Fibroblast of the conjunctiva (primary cell): ENCODE measurements at regions not wholly inside any gene's neighbourhood (a gene's known extent, or its start where the extent isn't known, plus 50 kb on each side); places are given as distances from the start of the nearest gene placed in this dataset.
A peak's percentile ranks its signal among the peaks of the same experiment; 100 is the strongest.
"Not testable (repeated sequence)": the region's sequence is repeated elsewhere in the genome, so short reads cannot be mapped to it uniquely, and the experiment has no call there.

Experiments used
- DNase-seq: peaks from one replicate; pipeline ENCODE4 v3.0.0-alpha.2; 2010; ENCODE audit warnings: low read depth

DNA sequence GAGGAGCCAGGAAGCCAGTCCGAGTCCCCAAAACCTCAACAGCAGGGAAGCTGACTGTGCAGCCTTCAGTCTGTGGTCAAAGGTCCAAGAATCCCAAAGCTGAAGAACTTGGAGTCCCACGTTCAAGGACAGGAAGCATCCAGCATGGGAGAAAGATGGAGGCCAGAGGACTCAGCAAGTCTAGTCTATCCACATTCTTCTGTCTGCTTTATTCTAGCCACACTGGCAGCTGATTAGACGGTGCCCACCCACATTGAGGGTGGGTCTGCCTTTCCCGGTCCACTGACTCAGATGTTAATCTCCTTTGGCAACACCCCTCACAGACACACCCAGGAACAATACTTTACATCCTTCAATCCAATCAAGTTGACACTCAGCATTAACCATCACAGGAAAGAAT lies 456.5 kb upstream of the TMEM132C start:
- DNase-seq, result not testable (repeated sequence)

- DNase-seq, result peak; percentile 26
Observed at GRCh38 chr12:127811988-127812387, 455.0 kb upstream of the TMEM132C start.

DNA sequence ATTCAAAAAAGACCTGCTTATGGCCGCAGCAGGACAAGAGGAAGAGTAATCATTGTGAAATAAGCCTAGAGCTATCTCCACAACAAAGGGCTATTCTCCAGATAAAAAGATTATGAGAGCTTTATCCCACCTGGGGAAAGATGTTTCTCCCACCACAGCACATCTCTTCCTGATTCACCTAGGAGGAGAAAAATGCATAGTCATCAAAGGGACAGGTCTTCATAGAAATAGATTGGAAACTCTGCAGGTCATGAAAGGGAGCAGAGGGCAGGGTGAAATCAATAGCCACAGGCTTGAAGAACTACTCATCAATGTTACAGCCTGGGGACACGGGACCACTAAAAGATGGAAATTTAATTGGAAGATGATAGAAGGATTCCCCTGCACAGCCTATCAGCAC lies 453.8 kb upstream of the TMEM132C start:
- DNase-seq, result no peak

- no peak for DNase-seq
Observed at GRCh38 chr12:127819056-127819455, 447.9 kb upstream of the TMEM132C start.

DNA sequence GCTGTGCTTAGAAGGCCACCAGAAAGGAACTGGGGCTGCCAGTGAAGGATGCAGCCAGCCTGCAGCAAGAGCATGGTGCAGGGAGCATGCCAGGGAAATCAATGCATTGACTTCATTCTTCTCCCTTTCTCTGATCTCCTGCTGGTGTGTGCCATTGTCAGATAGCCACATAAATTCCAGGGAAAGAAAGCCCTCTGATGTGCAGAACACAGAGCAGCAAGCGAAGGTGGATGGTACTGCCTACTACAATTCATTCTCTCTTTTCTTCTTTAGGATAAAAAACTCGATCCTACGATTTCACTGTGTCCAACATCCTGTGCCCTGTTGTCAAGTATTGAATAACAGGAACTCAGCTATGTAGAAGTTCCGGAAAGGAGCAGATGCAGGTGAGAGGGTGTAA lies 446.7 kb upstream of the TMEM132C start:
- DNase-seq, result no peak

DNA sequence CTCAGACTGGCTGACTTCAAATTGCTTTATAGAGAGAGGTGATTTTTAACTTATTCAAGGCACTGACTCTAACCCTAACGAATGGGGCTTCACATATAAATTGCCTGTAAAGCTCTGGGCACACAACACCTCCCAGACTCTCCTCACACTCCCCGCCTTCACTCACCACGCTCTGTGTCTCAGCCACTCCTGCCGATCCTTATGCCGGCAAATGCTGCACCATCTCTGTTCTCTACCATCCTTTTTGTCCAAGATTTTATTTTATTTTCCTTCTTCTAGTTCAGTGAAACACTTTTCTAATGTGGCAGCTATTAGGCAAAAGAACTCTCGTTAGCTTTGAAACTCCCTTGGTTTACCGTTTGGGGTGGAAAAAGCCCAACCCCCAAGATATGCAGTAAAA lies 446.1 kb upstream of the TMEM132C start:
- DNase-seq, result no peak

DNA sequence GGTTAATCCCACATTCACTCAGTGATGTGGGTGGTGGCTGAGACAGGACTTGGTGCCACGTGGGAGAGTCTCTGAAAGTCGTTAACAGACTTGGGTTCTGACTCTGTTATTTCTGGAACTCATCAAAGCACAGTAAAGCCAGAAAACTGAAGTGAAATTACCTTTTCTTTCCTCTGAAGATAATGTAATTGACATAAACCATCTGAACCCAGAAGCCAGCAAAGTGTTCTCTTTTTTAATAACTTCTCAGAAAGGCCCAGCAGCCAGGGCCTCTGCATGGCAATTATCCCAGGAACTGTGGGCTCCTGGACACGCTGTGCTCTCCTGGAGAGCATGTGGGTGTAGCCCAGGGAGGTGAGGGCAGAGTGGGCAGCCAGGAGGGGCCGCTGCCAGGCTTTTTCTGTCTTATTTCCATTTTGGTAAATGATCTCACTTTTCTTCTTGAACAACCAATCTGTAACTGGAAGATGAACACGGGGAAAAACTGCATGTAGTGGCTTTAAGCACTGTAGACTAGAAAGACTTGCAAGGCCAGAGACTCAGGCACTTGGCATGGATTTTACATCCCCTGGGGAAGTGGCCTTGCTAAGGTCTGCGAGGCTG lies 444.1 kb upstream of the TMEM132C start:
- no peak for DNase-seq

DNA sequence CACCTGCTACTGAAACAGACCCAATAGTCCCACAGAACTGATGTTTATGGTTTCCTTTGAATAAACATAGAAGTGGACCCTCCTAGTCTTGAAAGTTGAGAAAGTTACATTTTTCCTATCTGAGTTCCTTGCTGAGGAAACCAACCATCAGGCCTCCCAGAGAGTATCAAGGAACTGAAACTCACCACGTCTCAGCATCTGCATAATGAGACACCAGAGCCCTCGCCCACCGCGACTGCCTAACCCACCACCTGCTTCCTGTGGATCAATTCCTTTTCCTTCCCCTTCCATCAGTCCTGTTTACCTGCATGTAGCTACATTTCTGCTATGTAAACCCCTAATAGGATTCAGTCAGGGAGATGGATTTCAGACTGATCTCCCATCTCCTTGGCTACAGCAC lies 443.2 kb upstream of the TMEM132C start:
- no peak for DNase-seq

DNA sequence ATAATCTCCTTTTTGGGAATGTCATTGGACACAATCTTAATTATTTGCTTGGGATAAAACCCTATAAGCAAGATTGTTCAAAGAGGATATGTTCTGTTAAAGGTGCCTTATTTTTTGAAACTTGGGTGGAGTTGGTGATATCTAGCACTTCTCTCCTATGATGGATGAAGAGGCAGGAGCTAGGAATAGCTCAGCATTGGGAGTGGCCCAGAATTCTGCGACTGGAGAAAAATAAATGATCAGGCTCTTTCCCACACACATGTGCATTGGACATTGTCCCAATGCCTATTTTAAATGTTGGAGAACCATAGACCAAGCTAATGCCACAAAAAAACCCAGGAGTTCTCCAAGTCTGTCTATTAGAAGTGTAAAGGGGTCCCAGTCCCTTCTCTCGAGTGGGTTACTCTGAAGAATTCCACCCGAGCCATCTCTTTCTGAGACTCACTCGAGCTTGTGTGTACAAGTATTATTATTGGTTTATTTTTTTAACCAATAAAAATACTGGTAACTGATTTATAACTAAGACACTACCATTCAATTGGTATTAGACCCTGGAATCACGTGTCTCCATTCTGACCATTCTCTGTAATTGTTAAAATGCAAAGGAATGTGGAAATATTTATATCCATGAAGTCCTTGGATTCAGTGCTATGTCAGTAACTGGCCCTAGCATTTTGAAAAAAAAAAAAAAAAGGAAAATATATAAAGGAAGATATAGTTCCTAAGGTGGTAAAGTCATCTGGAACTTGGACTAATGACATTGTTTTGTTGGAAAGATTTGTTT lies 437.5 kb upstream of the TMEM132C start:
- no peak for DNase-seq

DNA sequence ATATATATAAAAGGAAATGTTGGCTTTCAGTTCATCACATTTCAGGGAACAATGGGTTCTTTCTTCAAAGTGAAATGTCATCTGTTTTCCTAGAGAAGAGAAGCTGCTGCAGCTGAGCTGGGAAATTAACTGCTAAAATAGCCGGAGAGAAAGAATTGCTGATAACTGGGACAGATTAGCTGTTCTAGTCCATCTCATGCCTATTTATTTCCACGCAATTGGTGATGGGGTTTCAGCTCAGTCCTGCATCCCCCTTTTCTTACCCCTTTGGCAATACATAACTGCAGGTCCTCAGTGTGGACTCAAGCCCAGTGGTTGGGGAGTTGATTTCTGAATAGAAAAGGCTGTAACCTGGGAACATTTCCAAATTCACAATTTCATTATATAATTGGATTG lies 436.9 kb upstream of the TMEM132C start:
- no peak for DNase-seq

GRCh38 chr12:127830730-127831129 lies 436.2 kb upstream of the TMEM132C start:
- no peak for DNase-seq

- DNase-seq, result no peak
Observed at GRCh38 chr12:127832172-127832571, 434.8 kb upstream of the TMEM132C start.

DNA sequence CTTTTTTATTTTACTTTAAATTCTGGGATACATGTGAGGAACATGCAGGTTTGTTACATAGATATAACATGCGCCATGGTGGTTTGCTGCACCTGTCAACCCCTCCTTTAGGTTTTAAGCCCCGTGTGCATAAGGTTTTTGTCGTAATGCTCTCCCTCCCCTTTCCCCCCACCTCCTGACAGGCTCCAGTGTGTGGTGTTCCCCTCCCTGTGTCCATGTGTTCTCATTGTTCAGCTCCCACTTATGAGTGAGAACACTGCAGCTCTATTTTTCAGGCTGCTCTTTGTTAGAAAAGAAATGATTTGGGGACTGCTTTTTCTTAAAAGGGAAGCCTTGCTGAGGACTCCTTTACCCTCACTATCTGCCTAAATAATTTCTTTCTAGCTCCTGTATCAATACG lies 430.2 kb upstream of the TMEM132C start:
- not testable (repeated sequence) for DNase-seq

DNA sequence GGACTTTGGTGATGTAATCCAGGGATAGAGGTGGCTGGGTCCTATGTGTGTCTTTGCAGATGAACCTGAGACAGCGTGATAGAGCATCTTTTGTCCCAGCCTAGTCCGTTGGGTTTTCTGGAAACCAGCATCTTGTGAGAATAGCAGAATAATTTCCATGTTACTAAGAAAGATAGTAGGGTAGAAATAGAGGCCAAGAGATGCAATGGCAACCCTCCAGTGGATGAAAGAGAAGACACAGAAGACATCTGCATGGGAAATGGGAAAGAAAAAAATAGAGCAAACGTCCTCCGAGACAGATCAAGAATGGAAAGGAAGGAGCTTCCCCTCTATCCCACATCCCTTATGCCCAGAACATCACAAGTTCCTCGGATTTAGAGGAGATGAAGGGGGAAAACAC lies 409.3 kb upstream of the TMEM132C start:
- DNase-seq, result no peak

DNA sequence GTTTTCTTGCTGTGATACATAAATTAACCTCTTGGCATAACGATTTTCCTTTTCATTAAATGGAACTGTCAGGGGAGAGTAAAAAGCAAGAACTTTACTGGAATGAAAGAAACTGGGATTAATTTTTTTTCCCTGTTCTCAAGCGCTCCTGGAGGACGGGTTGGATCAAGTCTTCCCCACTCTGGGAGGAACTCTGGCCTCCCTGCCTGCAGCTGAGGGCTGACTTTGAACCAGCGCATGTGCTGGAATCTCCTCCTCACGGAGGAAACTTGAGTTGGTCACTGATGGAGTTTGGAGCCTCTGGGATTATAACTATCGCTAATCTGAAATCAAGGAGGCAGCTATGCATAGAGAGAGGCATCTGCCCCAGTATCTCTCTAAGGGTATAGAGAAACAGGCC lies 406.4 kb upstream of the TMEM132C start:
- no peak for DNase-seq

GRCh38 chr12:127861406-127861805 lies 405.6 kb upstream of the TMEM132C start:
- no peak for DNase-seq

DNA sequence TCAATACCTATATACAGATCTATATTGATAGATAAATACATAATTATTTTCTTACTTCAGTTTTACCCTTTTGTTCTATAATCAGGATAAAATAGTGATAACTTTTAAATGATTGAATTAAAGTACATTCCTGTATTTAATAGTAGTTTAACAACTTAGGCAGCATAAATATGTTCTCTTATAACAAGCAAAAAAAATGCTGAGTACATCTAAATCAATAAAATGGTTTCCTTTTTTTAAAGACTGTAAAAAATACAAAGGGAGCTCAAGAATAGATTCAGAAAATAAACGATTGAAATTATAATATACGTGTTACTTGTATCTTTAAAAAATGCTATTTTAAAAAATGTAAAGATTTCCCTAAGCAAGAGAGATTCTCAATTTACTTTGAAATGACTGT lies 393.7 kb upstream of the TMEM132C start:
- DNase-seq, result no peak

DNA sequence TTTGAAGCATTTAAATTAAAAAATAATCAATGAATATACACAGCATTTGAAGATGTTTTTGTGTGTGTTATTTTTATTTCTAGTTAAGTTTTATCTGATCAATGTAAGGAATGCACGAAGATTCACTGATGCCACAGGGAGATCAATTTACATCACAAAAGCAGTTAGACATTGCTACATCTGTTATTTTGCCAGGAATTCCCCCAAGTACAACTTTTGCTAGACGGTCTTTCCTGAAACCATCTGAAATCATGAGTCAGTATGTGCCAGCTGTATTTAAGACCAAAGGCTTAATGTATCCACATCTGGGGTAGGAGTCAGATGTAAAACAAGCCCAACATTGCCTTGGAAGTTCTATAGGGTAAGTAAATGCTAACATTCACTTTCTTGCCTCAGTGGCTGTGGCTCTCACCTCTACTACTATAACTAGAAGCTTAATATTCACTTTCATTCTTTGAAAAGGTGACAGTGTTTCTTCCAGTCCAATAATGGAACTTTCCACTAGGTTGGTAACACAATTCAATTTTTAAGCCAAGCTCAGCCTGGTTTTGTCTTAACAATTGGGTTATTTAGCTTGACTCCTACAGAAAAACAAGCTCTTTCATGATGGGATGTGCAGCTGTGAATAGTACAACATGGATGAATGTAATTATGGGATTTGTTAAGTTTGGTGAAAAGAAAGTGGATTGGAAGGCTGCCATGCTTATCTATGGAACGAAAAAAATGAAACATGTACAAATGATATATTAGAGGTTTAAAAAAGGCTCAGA lies 385.4 kb upstream of the TMEM132C start:
- DNase-seq, result no peak

GRCh38 chr12:127883013-127883412 lies 384.0 kb upstream of the TMEM132C start:
- no peak for DNase-seq

DNA sequence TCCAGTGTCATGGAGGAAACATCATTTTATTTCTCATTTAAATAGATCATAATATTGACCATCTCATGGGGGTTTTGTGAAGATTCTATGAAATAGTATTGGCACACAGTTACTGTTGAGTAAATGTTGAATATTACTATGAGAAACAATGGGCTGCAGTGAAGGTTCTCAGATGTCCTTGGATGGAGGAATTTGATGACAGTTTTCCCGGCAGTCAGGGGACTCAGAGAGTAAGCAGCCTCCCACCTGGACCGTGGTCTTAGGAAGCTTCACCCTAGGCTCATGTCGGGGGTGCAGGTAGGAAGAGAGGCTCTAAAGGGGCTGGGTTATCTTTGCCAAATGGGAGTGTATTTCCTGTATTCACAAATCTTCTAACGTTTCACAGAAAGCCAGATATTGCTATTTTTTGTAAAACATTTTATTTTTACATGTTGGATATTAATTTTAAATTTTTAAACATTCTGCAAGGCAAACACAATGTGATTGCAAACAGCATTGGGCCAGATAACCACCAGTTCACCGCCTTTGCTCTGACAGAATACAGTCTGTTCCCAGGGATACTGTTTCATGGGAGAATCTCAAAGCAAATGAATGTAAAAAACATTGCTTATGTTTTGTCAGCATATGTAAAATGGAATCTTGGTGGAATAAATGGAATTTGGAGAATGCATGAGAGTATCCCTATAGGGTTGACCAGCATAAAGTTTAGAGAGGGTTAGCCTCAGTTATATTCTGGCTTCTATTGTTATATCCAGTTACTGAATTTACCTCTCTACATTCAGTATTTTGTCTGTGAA lies 380.8 kb upstream of the TMEM132C start:
- no peak for DNase-seq

DNA sequence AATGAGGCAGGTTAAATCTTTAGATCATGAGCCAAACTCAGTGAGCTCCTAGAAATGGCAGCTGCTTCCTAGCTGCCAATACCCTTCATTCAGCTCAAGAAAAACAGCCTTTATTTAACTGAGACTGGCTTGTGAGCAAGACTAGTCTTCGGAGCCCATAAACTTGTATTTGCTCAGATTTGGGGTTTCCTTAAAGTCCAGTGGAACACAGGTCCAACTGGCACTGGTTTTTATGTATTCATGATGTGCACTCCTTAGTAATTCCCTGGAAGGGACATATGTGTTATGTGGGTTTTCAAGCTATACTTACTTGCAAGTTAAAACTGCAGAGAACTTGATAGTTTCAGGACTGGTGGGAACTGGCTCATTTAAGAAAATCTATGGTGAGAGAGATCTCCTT lies 380.1 kb upstream of the TMEM132C start:
- no peak for DNase-seq

- no peak for DNase-seq
Observed at GRCh38 chr12:127888943-127889719, 377.8 kb upstream of the TMEM132C start.
